ENCODE measurements at regions not wholly inside any gene's neighbourhood (a gene's known extent, or its start where the extent isn't known, plus 50 kb on each side); places are given as distances from the start of the nearest gene placed in this dataset.
A peak's percentile ranks its signal among the peaks of the same experiment; 100 is the strongest.

DNA sequence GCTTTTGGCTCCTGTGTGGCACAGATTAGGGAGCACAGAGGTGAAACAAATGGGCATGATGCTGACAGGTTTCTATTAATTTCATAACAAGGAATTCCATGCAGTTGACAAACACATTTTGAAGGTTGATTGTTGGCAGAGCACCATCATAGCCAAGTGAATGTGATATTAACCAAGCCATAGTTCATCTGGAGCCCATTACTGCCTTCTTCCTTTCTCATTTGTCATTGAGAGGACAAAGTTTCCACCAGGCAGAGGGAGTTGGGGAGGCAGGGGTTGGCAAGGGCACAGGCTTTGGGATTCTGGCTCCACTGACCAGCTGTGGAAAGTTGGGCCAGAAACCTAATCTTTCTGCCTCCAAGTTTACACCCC is 325.2 kb downstream of the MFSD1 start:
- no peak for DNase-seq (ENCODE audit: low spot score)

DNA sequence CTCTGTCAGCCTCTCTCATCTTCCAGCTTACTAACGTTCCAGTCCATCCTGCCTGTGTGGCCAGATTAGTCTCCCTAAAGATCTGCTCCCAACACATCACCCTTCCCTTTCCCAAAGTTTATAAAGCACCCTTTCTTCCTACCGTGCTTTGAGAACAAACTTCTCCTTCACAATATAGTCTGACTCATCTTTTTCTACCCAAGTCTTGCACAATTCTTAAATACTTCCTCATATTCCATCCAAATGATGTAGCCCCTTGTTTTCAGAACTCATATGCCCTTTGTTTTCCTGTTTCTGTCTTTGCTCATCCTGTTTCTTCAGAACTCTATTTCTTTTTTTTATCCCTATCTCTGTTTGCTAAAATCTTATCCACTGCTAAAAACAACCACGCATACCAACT is 326.8 kb downstream of the MFSD1 start:
- peak; percentile 85 for DNase-seq (ENCODE audit: low spot score)

DNA sequence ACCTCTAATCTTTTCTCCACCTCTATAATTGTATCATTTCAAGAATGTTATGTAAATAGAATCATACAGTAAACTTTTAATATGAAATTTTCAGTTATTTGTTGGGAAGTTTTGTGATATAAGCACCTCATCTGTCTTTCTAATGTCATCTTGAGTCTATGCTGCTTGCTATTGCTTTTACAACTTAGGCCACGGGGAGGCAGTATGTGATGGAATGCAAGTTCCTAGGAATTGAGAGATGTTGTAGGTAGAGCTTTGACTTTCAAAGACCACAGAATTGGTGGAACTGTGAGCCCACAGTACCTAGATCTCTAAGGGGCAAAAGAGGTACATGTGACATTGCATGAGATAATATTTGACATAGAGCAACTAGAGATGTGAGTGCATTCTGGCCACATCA is 328.3 kb downstream of the MFSD1 start:
- DNase-seq (ENCODE audit: low spot score), result no peak

DNA sequence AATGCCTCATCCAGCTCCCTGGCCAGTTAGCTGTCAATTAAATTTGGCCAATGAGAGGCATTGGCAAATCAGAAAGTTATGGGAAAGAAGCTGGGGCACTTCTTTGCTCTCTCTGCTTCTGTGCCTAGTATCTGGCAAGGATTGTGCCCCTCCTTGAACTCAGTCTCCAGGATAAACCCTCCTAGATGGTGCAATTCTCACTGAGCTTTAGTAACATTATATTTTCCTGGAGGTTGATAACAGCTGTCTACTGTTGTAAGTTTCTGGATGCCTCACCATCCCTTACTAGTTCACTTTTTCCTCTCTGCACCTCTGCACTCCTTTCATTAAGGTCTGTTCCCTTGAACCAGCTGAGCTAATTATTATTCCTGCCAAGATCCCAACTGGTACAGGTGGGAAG is 329.5 kb downstream of the MFSD1 start:
- DNase-seq (ENCODE audit: low spot score), result no peak

DNA sequence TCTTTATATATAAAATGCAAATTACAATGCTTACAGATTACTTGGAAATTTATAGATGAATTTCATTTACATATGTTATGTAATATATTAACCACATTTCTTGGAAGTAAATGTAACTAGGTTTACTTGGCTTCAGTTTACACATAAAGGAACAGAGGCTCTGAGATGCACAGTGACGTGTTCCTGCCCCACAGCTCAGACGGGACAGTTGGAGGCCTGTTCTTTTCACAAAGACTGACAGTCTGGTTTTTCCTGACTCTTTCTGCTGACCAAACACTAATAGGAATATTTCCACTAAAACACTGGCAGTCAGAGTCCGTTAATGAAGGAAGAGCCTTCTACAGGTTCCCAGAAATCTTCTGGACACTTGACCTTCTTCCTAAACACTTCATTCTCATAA is 336.1 kb downstream of the MFSD1 start:
- DNase-seq (ENCODE audit: low spot score), result no peak

DNA sequence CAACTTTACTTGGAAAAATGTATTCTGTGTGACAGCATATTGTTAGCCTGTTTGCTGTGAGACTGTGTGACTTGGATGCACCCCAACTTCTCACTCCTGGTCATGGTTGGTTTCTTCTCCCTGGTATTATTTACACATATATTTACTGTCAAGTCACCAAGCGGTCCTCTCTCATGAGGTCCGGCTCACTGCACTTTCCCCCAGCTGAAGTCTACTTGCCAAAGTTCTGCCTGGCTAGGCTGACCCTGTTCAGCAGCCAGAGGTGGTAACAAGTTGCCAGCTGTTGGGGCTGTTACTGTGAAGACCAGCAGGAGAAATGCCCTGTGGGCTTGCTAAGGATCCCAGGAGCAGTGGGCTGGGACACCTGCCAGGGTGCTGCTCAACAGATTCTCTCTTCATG is 337.5 kb downstream of the MFSD1 start:
- no peak for DNase-seq (ENCODE audit: low spot score)

DNA sequence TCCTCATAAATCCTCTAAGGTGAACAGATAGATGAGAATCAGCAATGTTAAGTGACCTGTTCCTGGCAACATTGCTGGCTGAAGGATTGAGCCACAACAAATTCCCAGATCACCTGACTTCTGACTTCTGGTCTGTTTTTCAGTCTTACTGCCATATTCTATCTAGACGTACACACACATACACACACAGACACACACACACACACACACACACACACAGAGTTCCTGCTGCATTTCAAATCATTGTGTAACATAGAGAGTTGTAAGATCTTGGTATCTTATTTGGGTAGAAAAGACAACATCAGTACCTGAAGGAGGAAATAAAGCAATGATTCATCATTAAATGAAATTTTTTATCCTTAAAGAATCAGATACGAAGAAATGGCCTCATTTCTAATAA is 342.6 kb downstream of the MFSD1 start:
- no peak for DNase-seq (ENCODE audit: low spot score)

DNA sequence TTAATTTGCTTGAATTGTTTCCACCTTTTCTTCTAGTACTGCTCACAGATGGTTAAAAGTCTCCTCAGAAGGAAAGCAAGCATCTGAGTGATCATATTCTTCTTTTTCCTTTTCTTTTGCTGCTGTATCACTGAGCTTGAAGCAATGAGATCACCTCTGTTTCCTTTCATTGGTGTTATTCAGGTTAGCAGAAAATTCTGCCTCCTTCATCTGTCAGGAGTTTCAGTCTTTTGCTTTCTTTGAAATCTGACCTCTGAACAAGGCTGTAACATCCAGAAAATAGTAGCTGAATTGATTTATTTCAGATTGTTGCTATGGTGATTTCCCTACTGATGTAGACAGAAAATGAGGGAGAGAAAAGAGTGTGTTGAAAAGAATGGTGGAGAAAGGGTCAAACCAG is 343.0 kb downstream of the MFSD1 start:
- DNase-seq (ENCODE audit: low spot score), result no peak

DNA sequence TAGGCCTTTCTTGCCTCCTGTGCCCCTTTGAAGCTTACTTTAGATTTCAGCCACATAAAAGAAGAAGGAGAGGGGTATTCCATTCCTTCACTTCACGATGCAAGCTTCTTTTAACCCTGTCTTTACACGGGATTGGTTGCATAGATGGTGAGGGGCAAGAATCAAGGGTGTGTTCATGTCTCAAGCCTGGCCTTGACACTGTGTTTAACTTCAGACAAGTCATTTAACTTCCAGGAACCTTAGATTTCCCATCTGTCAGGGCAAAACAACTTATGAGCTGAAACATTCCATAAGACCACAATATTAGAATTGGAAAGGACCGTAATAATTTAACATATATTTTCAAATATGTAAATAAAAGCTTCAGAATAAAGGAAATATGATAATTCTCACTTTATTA is 344.5 kb downstream of the MFSD1 start:
- no peak for DNase-seq (ENCODE audit: low spot score)

DNA sequence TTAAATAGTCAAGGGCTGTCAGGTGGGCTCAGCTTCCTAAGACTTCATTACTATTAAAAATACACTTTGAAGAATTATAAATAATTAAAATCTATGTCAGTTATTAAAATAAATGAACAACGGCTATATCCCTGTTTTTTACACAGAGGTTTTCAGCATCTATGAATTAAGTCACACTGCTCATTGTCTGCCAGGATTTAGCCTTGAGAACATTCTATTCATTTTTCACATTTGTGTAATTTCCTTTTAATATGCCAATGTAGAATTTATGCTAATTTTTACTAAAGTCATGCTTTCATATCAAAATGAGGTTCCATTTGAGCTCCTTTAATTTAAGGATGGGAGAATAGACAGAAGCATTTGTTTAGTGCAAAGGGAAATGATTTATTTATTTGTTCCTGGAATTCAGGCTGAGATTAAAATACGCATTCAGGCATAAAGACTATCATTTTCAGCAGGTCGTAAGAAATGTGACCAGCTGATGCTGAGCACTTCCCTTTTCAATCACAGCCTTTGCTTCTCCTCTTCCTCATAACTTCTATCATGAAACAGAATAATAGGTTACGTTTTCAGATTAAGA is 345.1 kb downstream of the MFSD1 start:
- DNase-seq (ENCODE audit: low spot score), result no peak

DNA sequence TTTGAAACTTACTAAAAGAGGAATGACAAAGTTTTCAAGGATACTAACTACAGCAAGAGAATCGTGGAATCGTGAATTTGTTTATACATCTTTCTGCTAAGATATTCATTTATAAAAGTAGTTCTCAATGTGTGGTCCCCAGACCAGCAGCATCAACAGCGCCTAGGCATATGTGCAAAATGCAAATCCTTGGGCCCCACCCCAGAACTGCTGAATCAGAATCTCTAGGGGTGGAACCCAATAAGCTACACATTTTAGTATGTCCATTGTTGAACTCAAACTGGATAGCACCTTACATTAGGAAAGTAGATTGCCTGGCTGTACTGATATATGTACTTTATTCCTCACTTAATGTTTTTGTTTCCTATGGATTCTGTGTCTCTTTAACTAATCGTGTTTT is 346.0 kb downstream of the MFSD1 start:
- DNase-seq (ENCODE audit: low spot score), result no peak

DNA sequence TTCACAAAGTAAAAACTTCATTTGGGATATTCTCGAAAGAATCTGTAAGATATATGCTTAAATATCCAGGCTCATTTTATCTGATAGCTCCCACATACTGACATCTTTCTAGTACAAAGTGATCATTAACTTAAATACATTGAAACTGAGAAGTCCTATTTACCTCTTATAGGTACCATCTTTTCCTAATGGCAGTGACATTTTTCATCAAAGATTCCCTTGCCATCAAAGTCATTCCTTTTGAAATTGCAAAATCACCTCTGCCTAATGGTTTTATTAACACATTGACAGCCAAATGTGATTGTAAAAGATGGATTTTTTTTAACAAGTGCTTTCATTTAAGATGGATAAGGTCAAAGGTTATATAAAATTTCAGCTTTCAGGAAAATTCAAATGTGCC is 346.6 kb downstream of the MFSD1 start:
- no peak for DNase-seq (ENCODE audit: low spot score)

DNA sequence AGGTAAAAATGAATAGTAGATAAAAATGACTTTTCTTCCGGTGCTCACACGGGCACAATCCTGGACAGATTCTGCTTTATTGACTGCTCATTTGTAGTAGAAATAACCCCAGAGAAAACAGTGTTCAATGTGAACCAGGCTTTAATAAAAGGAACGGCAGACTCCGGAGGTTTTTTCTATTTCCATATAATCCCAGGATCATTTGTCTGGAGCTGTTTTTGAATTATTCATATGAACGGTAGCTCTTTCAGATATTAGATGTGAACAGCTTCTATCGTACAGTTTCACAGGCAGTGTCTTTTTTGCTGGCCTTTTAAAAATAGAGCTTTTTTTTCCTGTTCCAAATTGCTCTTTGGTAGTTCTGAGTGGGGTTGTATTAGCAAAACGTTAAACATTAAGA is 347.3 kb downstream of the MFSD1 start:
- DNase-seq (ENCODE audit: low spot score), result no peak

DNA sequence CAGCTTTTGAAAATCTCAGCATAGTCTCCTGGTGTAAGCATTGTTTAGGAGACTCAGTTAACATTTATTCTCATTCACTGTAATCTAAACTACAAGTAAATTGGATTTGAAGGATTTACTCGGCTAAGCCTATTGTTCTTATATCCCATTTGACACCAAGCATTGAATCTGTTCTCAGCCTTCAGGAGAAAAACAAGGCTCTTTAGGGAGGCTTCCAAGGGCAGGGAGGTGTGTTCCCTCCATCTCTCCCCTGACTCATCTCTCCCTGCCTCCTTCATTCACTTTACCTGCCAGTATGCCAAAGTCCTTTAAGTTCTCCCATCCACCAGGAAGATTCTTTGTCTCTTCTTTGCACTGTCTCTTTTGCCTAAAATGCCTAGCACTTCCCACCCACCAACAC is 347.8 kb downstream of the MFSD1 start:
- no peak for DNase-seq (ENCODE audit: low spot score)

DNA sequence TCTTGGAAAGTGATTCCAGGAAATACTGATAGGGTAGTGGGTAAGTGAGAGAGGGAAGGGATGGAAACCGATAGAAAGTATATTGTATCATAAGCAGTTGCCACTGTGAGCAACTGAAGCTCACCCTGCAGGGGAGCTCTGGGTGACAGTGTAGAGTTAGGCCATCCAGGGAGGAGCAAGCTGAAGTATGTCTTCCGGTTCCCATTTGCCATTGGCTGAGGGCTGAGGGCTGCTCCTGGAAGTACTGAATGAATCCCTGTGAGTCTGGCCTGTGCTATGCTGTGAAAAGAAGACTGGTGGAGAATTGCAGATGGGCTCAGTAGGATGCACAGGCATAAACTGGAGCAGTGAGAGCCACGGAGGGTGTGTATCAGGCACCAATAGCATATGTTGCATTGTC is 348.3 kb downstream of the MFSD1 start:
- no peak for DNase-seq (ENCODE audit: low spot score)

DNA sequence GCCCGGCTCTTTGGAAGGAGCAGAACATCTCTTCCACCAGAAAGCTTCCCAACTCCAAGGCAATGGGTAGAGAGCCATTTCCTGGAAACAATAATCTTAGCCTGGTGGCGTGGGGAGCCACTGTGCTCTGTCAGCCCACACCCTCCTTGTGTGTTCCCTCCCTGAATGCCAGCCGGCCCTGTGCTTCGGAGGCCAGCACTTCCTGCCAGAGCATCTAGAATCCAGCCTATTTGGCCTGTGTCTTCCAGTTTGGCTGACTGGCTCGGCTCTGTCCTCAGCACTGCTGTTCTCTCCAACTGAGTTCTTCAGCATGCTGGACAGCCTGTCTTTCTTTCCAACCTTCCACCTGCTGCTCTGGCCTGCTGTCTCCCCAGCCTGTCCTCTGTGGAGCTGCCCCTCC is 349.3 kb downstream of the MFSD1 start:
- DNase-seq (ENCODE audit: low spot score), result no peak

DNA sequence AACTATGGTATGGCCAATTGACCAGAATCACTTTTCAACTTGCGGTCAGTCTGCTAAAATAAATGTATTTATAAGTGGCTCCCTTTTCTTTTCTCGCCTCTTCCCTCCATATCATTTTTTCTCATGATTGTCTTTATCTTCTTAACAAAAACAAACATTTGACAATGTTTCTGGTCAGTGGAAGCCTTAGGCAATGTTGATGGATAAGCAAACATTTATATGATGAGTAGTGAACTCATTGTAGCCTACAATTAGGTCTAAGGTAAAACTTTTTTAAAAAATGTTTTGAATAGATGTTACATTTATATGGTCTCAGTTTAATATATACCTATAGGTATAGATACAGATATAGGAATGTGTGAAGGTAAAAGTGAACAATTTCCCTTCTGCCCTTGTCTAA is 355.4 kb downstream of the MFSD1 start:
- no peak for DNase-seq (ENCODE audit: low spot score)

DNA sequence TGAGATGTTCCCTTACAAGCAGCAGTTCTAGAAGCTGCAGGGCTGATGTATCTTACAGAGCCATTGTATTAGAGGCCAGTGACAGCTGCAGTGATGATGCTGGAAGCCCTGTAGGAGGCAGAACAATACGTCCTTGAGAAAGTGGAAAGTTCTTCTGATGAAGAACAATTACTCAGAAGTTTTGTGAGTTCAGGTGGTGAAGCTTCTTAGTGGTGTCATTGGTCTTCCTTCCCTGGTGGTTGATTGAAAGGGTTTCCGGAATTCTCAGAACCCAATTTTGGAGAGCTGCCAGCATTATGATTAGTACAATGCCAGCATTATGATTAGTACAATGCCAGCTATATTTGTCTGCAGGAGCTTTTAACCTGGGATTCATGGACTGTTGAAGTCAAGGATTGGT is 356.4 kb downstream of the MFSD1 start:
- peak; percentile 40 for DNase-seq (ENCODE audit: low spot score)

DNA sequence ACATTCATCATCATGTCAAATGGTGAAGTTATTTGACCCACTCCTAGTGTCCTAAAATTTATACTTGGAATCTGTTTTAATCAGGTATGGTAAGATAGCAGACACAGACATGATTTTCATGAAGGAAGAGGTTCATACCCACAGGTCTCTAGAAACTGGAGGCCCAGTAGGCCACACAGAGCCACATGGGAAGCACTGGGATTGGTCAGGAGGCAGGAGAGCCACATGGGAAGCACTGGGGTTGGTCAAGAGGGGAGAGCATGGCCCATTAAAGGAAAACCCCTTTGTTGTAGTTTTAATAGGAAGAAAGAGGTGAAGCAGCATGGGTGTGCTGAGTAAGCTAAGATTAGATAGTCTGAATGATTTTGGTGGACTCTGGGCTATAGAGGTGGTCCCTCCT is 356.9 kb downstream of the MFSD1 start:
- no peak for DNase-seq (ENCODE audit: low spot score)

DNA sequence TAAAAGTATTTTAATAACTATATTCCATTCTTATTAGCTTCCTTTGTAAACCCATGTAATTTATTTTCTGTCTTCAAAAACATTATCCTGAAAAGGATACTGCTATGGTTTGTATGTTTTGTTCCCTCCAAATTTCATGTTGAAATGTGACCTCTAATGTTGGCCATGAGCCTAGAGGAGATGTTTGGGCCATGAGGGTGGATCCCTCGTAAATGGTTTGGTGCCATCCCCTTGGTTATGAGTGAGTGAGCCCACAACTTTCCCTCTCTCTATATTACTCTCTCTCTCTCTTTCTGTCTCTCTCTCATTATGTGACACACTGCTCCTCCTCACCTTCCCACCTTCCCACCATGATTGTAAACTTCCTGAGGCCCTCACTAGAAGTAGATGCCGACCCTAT is 357.7 kb downstream of the MFSD1 start:
- DNase-seq (ENCODE audit: low spot score), result no peak

DNA sequence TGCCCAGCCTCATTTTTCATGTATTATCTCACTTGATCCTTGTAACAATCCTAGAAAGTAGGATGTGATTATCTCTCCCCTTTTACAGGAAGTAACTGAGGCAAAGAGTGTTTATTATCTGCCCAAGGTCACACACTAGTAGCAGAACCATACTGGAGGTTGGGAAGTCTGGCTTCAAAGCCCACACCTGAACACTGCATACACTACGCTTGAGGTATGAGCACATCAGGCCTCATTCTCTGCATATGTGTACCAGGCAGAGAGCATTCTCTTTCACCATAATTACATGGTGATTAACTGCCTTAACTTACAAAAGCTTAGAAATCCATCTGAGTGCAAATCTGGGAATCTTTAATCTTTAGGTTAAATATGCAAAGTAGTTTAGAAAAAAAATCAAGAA is 361.8 kb downstream of the MFSD1 start:
- DNase-seq (ENCODE audit: low spot score), result no peak

DNA sequence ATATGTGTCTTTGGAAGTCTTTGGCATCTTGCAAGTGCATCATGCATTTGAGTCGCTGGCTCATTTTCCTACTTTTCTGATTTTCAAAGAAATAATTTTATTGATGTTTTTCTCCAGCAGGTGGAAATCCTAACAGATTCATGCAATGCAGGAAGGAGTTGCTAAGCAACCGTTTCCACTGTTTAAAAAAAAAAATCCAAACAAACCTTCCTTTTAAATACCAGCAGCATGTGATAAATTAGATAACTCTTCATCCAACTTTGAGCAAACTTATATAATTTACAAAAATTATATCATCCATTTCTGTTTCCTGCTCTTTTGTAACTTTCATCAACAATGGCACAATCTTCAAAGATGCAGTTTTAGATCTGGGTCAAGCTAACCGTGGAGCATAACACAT is 364.1 kb downstream of the MFSD1 start:
- DNase-seq (ENCODE audit: low spot score), result no peak

DNA sequence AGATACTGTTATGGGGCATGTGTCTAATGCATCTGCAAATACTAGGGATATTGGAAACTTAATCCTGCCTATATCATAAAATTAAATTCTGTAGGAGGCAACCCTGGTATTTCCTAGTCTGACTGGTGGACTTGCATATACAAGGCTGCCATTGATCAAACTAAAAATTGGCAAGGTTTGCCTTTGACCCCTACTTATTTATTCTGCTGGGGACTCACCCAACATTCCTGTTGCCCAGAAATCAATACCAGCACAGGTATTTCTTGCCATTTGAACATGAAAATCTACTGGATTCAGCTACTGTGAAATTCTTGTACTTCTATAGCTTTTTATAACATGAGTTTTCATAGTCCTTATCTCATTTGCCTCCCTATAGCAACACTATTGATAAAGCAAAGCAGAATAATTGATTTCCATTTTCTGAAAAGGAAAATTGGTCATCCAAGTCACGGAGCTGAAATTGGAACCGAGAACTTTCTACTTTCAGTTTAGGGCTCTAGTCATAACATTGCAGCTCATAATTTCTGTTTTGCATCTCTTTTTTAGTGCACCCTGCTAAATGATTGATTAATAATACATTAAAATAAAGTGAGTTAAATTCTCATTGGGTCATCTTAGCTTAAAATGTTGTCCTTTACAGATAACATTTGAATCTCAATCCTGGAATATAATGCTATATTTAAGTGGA is 365.2 kb downstream of the MFSD1 start:
- DNase-seq (ENCODE audit: low spot score), result no peak

DNA sequence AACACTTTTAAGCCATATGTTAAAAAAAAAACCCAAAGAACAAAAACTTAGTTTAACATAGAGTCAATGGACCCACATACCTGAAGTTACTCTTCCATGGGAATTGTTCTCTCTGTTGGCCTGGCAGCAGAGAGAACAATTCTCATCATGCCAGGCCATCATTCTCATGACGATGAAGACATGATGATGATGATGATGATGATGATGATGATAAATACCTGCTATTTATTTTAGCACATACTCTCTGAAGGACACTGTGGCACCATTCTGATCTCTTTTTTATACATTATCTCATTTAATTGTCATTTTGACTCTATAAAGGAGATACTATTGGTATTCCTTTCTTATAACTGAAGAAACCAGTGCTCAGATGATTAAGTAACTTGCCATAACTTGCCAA is 366.9 kb downstream of the MFSD1 start:
- DNase-seq (ENCODE audit: low spot score), result no peak

DNA sequence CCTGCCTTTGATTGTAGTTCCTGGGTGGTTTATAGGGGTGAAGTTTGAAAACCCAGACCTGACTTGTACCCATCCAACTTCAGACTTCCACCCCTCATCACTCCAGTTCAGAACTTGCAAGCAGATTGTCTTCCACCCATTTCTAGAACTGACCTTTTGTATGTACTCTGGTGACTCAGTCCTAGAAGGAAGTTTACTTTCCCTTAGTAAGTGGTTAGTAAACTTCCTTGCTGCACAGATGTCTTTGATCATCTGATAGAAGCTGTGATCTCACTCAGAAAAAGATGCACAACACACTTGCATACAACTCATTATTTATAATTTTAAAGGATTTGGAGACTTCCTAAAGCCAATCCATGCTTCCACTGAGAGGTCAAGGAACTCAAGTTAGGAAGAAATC is 368.0 kb downstream of the MFSD1 start:
- DNase-seq (ENCODE audit: low spot score), result peak; percentile 37

All from COLO829 (cell line).